Activated CD8-positive, alpha-beta T cell treated with anti-CD3 and anti-CD28 coated beads for 36 hours (primary cell): ENCODE measurements at regions not wholly inside any gene's neighbourhood (a gene's known extent, or its start where the extent isn't known, plus 50 kb on each side); places are given as distances from the start of the nearest gene placed in this dataset.

Experiments used
- ATAC-seq: fragments of 200-7000 bp; cut with Tn5 transposase; one replicate; pipeline ENCODE4 v1.10.0; 2021; ENCODE audit warnings: mild to moderate bottlenecking, moderate library complexity
- CTCF ChIA-PET: fragments of 350-600 bp; sonication (Branson Sonifier 250); formaldehyde crosslinking; loops from one replicate; lab custom pipeline; 2021; ENCODE audit warnings: antibody characterized with exemption; lab: Charles Lee
- POLR2A ChIA-PET: fragments of 350-600 bp; sonication (Branson Sonifier 250); formaldehyde crosslinking; loops from one replicate; lab custom pipeline; 2021; ENCODE audit warnings: antibody characterized with exemption; lab: Charles Lee
- DNase-seq: peaks from one replicate; pipeline ENCODE4 v3.0.0-alpha.2; 2020
- H3K27ac Mint-ChIP-seq: one replicate; pipeline ENCODE4 v1.8.0; 2021; ENCODE audit warnings: mild to moderate bottlenecking, mixed read lengths
- H3K27me3 Mint-ChIP-seq: one replicate; pipeline ENCODE4 v1.8.0; 2021; ENCODE audit warnings: mixed read lengths
- H3K36me3 Mint-ChIP-seq: one replicate; pipeline ENCODE4 v1.8.0; 2021; ENCODE audit warnings: low read depth, mixed read lengths
- H3K4me1 Mint-ChIP-seq: one replicate; pipeline ENCODE4 v1.8.0; 2021; ENCODE audit warnings: low read depth, mixed read lengths
- H3K4me3 Mint-ChIP-seq: one replicate; pipeline ENCODE4 v1.8.0; 2021; ENCODE audit warnings: mild to moderate bottlenecking, moderate library complexity, mixed read lengths
- H3K9me3 Mint-ChIP-seq: one replicate; pipeline ENCODE4 v1.8.0; 2021; ENCODE audit warnings: mixed read lengths
- CTCF ChIP-seq: fragments of 200-600 bp; IDR thresholded peaks from one replicate; pipeline ENCODE4 v1.8.0; 2022; ENCODE audit warnings: antibody characterized with exemption, mild to moderate bottlenecking
- intact Hi-C: fragments of 100-400 bp; cut with micrococcal nuclease; formaldehyde crosslinking; loops from one replicate; pipeline ENCODE4 v1.10.0; 2022

GRCh38 chr5:142435410-142436115 is 110.7 kb upstream of the SPRY4 start:
- intact Hi-C loops, result no loop called here
- H3K27me3 Mint-ChIP-seq, result peaks cover under 1% of the 10 kb centered on the region
- no peaks in the 10 kb centered on the region for H3K9me3 Mint-ChIP-seq
- no peaks in the 10 kb centered on the region for H3K36me3 Mint-ChIP-seq
- ChIA-PET CTCF (interaction anchor here (1.2 kb wide), 1 partner anchor 13 kb away, joined by 4 read pairs; no protein-coding TSS in a partner anchor), POLR2A (interaction anchor here (0.6 kb wide), 1 partner anchor 1195 kb away, joined by 3 read pairs; no protein-coding TSS in a partner anchor)
- peaks cover 29% of the 10 kb centered on the region for H3K4me1 Mint-ChIP-seq
- TF ChIP-seq CTCF, result no peak
- no peak overlapping the region for H3K4me3 Mint-ChIP-seq
- DNase-seq (no peak), ATAC-seq (no peak)
- no peak overlapping the region for H3K27ac Mint-ChIP-seq

- no peak for DNase-seq
- POLR2A ChIA-PET, result no interaction called here
- no peaks in the 10 kb centered on the region for H3K27me3 Mint-ChIP-seq
Observed at GRCh38 chr5:142434322-142434612, 109.4 kb upstream of the SPRY4 start.

GRCh38 chr5:142433526-142434321 is 108.9 kb upstream of the SPRY4 start:
- DNase-seq, result no peak
- peak overlapping the region; percentile 90 for H3K27ac Mint-ChIP-seq
- intact Hi-C loops, result no loop called here
- no peaks in the 10 kb centered on the region for H3K36me3 Mint-ChIP-seq
- H3K4me1 Mint-ChIP-seq, result peaks cover 29% of the 10 kb centered on the region
- no peak overlapping the region for H3K4me3 Mint-ChIP-seq
- ChIA-PET CTCF (interaction anchor here (1.5 kb wide), 1 partner anchor 11 kb away, joined by 5 read pairs; no protein-coding TSS in a partner anchor), POLR2A (interaction anchor here (1.8 kb wide), 1 partner anchor 74 kb away, joined by 6 read pairs; no protein-coding TSS in a partner anchor)
- ATAC-seq, result no peak
- TF ChIP-seq CTCF, result no peak
- no peaks in the 10 kb centered on the region for H3K27me3 Mint-ChIP-seq
- H3K9me3 Mint-ChIP-seq, result no peaks in the 10 kb centered on the region

More at GRCh38 chr5:142434322-142434612, 109.4 kb upstream of the SPRY4 start:
- CTCF ChIA-PET, result interaction anchor here (1.2 kb wide), 1 partner anchor 12 kb away, joined by 4 read pairs; no protein-coding TSS in a partner anchor
- Mint-ChIP-seq H3K36me3 (no peaks in the 10 kb centered on the region), H3K9me3 (no peaks in the 10 kb centered on the region), H3K4me1 (peaks cover 29% of the 10 kb centered on the region), H3K27ac (no peak overlapping the region), H3K4me3 (no peak overlapping the region)
- no peak for ATAC-seq
- TF ChIP-seq CTCF, result no peak
- intact Hi-C loops, result no loop called here

- no peak for TF ChIP-seq CTCF
- no peaks in the 10 kb centered on the region for H3K9me3 Mint-ChIP-seq
- peak; percentile 93 for ATAC-seq
- H3K27me3 Mint-ChIP-seq, result no peaks in the 10 kb centered on the region
- CTCF ChIA-PET, result interaction anchor here (1.5 kb wide), 1 partner anchor 10 kb away, joined by 5 read pairs; no protein-coding TSS in a partner anchor
- H3K27ac Mint-ChIP-seq, result peak overlapping the region; percentile 90
- peaks cover 29% of the 10 kb centered on the region for H3K4me1 Mint-ChIP-seq
- peak overlapping the region; percentile 59 for H3K4me3 Mint-ChIP-seq
- DNase-seq, result peak; percentile 74
- H3K36me3 Mint-ChIP-seq, result no peaks in the 10 kb centered on the region
- intact Hi-C loops, result no loop called here
- POLR2A ChIA-PET, result interaction anchor here (1.3 to 1.8 kb wide), 2 partner anchors 10 to 73 kb away, joined by 4 to 6 read pairs; no protein-coding TSS in a partner anchor
Observed at GRCh38 chr5:142432961-142433360, 108.1 kb upstream of the SPRY4 start.
